HG03378 (cell line): ENCODE measurements at regions not wholly inside any gene's neighbourhood (a gene's known extent, or its start where the extent isn't known, plus 50 kb on each side); places are given as distances from the start of the nearest gene placed in this dataset.

Experiments
- ATAC-seq: cut with Tn5 transposase; IDR thresholded peaks from one replicate; pipeline ENCODE4 v1.9.1; 2021; ENCODE audit warnings: mild to moderate bottlenecking, moderate library complexity; ENCODE audit not compliant: unreplicated experiment

- ATAC-seq: no peak
Observed at GRCh38 chrX:140848800-140849199, 139.2 kb downstream of the LINC00632 start.

- no peak for ATAC-seq
Observed at GRCh38 chrX:140860718-140861117, 141.7 kb upstream of the SPANXB1 start.

- ATAC-seq: no peak
Observed at GRCh38 chrX:140866446-140866845, 135.9 kb upstream of the SPANXB1 start.

- ATAC-seq: no peak
Observed at GRCh38 chrX:140912606-140913005, 89.8 kb upstream of the SPANXB1 start.

DNA sequence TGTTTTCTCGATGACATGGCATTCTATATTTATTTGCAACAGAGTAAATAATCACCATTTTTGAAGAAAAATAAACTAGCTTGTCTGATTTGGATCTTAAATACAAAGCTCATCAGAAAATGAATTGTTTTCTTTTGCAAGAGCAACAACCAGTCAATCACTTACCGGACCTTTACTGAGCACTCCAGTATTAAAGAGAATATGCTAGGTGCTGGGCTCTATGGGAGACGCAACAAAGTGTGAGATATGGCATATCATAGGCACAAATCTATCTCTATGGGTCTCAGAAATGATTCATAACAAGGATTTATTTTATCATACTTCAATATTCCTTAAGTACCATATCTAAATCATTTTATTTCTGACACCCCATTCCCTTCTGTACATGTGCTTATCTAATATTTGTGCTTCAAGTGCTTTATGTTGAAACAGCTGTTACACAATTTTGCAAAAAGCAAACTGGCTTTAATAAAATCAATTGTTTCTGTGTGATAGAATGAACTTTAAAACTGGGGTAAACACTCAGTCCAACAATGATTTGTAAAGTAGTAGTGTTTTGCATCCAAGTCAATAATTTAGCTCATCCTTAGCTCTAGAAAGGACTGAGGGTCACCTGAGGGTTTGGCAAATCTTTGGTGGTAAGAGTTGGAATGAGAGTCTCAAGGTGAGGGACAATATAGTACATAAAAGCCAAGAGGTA is 88.4 kb upstream of the SPANXB1 start:
- ATAC-seq: no peak

DNA sequence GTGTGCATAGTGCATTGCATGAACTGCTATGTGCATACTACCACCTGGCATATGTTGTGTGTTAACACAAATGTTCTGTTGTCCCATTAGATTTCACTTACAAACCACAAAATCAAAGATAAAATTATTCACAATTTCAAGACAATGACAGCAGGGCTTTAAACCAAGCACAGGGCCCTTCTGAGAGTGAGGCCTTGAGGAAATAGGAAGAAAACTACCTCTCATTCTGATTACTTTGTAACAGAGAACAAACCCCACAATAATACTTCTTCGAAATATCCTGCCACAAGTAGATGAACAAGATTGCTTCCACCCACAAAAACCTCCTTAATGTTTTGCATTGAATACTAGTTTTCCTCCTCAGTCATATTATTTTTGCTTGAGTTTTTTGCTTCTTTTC is 85.5 kb upstream of the SPANXB1 start:
- ATAC-seq: no peak

DNA sequence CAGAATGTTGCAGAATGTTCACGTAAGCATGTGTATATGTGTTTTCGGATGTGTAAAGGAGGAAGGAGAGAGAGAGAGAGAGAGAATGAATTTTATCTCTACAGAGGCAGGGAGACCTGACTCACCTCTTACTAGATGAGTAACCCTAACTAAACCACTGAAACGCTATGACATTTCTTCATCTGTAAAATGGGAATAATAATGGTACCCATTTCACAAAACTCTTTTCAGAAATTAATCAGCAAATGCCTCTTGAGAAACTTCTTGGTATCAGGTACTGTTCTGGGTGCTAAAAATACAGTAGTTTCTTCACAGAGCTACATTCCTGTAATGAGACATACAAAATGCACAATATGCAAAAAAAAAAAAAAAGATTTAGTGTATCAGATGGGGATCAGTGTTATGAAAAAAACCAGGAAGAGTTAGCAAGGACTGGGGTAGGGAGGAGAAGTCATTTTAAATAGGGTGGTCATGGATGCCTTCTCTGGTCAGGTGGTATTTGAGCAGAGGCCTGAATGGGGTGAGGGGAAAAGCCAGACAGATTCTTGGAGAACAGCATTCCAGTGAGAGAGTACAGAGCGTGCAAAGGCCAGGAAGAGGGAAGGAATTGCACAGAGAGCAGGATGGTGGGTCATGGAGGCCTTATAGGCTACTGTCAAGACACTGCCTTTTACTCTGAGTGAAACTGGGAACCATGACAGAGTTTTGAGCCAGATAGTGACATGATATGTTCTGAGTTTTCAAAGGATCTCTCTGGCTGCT is 84.9 kb upstream of the SPANXB1 start:
- ATAC-seq: no peak

GRCh38 chrX:140918398-140919038 is 83.9 kb upstream of the SPANXB1 start:
- peak; percentile 94 for ATAC-seq

DNA sequence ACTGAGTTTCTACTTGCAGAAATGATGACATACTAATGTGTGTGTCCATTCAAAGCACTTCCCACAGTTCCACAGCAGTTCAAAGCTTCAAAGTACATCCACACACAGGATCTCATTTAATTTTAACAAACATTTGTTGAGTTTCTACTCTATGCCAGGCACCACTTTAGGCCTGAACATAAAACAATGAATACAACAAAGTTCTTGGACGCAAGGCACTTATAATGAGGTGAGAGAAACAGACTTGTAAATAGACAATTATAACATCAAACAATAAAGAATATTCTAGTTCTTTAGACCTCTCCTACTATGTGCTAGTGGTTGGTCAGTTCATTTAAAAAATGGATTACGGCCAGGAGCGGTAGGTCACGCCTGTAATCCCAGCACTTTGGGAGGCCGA is 82.0 kb upstream of the SPANXB1 start:
- no peak for ATAC-seq

DNA sequence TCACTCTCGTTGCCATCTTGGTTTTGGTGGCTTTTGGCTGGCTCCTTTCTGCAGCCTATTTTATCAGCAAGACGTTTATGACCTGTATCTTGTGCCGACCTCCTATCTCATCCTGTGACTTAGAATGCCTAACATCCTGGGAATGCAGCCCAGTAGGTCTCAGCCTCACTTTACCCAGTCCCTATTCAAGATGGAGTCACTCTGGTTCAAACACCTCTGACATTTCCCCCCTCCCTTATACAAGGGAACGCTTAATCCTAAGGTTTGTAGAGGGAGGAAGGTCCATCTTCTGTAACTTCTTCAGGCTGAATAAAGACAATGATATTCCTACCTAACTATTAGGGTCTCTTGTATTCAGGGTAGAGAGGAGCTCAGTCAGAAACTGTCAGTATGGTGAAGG is 79.3 kb upstream of the SPANXB1 start:
- no peak for ATAC-seq

DNA sequence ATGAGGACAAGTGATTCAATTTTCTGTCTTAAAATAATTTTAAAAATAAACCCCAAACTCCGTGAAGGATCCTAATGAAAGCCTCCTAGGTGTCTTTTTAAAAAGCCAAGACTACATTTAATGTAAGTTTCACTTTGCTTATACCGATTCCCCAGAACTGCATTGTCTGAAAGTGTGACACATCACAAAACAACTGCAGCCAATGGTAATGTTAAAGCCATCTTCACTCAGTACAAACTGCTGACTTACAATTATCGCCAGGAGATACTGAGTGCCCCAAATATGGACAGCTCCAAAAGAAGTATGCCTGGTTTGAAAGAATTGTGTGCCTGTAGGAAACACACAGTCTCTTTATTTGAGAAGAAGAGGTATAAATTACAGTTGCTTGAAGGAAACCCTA is 73.7 kb upstream of the SPANXB1 start:
- ATAC-seq: no peak

- ATAC-seq: no peak
Observed at GRCh38 chrX:140933016-140933415, 69.4 kb upstream of the SPANXB1 start.

GRCh38 chrX:140933874-140934655 is 68.3 kb upstream of the SPANXB1 start:
- ATAC-seq: no peak

DNA sequence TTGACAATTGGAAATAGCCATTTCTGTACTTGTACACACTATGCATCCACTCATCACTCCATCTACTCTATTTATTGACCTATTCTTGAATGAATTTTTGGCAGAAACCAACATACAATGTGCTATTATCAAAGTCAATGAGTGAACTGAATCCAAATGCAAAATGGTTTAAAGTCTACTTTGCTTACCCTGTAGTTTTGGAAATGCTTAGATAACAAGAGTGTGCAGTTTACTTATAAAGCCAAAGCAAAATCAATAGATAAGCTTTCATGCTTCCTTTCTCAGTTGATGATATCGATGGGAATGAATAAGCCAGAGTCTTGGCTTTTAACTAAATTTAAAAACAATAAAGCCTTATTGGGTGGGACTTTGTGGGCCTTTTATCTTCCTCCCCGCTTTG is 58.9 kb upstream of the SPANXB1 start:
- no peak for ATAC-seq

- ATAC-seq: no peak
Observed at GRCh38 chrX:140944710-140945109, 57.7 kb upstream of the SPANXB1 start.

DNA sequence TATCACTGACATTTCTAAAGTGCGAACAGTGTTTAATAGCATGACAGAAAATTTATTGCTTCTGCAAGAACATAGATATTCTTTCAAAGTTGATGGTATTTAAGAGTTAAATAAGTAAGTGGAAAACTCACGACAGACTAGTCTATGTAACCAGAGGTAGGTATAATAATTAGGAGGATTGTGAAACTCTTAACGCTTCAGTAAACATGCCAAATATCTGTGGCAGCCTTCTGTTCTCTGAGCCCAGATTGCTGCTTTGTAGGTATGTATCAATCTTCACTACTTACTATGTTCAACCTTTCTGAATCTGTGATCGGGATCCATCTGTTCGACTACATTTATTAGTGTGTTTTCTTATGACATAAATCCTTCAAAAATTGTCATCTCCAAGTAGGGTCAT is 53.6 kb upstream of the SPANXB1 start:
- ATAC-seq: no peak

- no peak for ATAC-seq
Observed at GRCh38 chrX:140949233-140949632, 53.2 kb upstream of the SPANXB1 start.
